CD4-positive, alpha-beta T cell treated with Interleukin-4 for 1 hour (primary cell): ENCODE measurements at regions not wholly inside any gene's neighbourhood (a gene's known extent, or its start where the extent isn't known, plus 50 kb on each side); places are given as distances from the start of the nearest gene placed in this dataset.
"Not testable (repeated sequence)": the region's sequence is repeated elsewhere in the genome, so short reads cannot be mapped to it uniquely, and the experiment has no call there.

Experiments
- DNase-seq, 2 donors: peaks; one replicate each; pipeline ENCODE4 v3.0.0-alpha.2; 2020 to 2022

GRCh38 chr2:193228276-193228675 is 1033.5 kb upstream of the TMEFF2 start:
- DNase-seq, result no peak

- DNase-seq, result no peak
These were observed 1027.7 kb upstream of the TMEFF2 start for GRCh38 chr2:193222454-193222853.

DNA sequence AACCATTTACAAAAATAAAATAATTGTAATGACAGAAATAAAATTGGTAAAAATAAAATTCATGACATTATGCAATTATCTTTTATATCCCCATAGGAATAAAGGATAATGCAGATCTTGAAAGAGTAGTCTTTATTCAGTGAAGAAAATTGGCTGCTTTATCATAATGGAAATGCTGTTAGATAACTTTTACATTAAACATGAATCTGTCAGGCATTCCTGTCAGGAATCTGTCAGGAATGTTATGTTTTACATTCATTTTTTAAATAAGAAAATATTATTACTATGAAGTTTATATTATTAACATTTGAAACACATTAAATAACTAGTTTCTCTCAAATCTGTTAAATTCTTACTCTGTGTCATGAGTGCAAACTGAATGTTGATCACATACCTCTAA is 1024.7 kb upstream of the TMEFF2 start:
- no peak for DNase-seq

DNA sequence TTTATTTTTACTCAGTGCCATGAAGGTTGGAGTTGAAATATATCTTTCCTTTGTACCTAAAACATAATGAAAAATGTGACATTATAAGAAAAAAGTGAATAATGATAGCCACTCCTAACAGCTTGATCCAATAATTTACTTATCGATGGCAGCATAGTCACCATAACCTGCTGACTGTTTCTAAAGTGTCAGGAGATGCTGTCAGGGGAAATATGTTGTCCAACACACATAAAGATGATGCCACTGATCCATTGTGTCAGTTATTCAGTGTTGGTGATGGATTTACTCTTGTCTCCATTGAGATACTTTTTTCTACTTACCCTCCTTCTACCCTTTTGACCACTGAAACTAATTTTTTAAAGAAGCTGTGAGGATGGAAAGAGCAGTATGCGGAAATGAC is 1006.9 kb upstream of the TMEFF2 start:
- no peak for DNase-seq

GRCh38 chr2:193199322-193199721 is 1004.6 kb upstream of the TMEFF2 start:
- DNase-seq, result no peak

DNA sequence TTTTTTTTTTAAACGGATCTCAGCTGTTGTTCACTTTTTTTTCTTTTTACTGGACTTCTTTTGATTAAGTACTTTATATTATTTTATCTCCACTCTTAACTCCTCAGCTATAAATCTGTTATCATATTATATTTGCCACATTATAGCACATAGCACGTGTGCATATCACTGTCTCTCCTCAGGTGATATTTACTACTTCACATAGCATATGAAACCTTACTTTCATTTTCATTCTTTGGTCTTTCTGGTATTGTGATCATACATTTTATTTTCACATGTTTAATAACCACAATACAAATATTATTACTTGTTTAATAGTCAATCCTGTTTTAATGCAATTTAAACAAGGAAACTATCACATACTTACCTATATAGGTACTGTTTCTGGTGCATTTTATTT is 993.1 kb upstream of the TMEFF2 start:
- no peak for DNase-seq

DNA sequence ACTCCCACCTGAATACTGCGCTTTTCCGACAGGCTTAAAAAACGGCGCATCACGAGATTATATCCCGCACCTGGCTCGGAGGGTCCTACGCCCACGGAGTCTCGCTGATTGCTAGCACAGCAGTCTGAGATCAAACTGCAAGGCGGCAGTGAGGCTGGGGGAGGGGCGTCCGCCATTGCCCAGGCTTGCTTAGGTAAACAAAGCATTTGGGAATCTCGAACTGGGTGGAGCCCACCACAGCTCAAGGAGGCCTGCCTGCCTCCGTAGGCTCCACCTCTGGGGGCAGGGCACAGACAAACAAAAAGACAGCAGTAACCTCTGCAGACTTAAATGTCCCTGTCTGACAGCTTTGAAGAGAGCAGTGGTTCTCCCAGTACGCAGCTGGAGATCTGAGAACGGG is 976.2 kb upstream of the TMEFF2 start:
- not testable (repeated sequence) for DNase-seq

DNA sequence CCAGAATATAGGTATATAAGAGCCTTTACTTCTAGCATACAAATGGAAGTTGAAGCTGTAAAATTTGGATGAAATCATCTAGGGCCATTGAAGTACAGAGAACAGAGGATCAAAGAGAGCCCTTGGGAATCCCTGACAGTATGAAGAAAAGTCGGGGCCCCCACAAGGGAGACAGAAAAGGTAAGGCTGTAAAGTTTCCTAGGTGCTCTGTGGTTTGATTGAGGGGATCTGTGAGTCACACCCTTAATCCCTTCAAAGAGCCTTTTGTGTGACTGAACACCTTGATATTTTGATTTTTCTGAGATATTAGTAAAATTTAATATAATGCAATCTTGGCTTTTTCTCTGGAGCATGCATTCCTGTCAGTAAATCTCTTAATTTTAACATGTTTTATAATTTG is 961.7 kb upstream of the TMEFF2 start:
- no peak for DNase-seq

DNA sequence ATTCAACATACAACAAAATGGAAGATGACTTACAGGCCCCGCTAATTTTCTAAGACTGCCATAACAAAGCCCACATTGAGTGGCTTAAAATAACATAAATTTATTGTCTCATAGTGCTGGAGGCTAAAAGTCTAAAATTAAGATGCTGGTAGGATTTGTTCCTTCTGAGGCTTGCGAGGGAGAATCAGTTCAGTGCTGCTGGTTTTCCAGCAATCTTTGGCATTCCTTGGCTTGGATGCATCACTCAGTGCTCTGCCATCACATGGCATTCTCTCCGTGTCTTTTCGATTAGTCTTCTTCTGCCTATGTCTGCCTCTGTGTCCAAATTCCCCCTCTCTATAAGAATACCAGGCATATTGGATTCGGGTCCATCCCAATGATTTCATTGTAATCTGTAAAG is 959.3 kb upstream of the TMEFF2 start:
- no peak for DNase-seq

- DNase-seq, result no peak
These were observed 958.8 kb upstream of the TMEFF2 start for GRCh38 chr2:193153576-193153975.

DNA sequence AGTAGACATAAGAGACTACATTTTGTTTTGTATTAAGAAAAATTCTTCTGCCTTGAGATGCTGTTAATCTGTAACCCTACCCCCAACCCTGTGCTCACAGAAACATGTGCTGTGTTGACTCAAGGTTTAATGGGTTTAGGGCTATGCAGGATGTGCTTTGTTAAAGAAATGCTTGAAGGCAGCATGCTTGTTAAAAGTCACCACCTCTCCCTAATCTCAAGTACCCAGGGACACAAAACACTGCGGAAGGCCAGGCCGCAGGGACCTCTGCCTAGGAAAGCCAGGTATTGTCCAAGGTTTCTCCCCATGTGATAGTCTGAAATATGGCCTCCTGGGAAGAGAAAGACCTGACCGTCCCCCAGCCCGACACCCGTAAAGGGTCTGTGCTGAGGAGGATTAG is 947.7 kb upstream of the TMEFF2 start:
- not testable (repeated sequence) for DNase-seq

- no peak for DNase-seq
These were observed 947.3 kb upstream of the TMEFF2 start for GRCh38 chr2:193141998-193142397.

- DNase-seq, result not testable (repeated sequence)
These were observed 946.2 kb upstream of the TMEFF2 start for GRCh38 chr2:193140895-193141294.

DNA sequence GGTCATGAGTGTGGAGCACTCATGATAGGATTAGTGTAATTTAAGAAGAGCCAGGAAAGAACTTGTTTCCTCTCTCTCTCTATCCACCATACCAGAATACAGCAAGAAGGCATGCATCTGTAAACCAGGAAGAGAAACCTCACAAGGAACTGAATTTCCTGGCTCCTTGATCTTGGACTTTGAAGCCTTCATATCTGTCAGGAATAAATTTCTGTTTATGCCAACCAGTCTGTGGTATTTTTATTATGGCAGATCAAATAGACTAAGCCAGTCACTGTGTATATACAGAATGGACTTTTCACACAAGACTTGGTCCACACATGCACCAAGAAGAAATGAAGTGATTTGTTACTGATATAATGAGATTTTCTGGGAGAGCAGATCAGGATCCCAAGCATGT is 930.1 kb upstream of the TMEFF2 start:
- DNase-seq, result no peak

DNA sequence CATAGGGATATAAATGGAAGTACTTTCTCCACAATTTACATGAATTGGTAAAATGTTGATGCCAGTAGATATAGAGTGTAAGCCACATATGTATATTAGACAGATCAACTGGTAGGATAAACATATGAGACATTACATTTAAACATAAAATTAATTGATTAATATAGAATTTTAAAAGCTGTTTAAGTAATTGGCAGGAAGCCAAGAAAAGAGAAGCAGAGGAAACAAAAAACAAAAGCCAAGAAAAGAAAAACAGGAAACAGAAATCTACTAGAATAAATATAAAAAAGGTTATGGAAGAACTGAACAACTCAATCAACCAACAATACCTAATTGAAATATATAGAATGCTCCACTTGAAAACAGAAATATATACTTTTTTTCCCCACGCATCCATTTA is 920.1 kb upstream of the TMEFF2 start:
- no peak for DNase-seq

DNA sequence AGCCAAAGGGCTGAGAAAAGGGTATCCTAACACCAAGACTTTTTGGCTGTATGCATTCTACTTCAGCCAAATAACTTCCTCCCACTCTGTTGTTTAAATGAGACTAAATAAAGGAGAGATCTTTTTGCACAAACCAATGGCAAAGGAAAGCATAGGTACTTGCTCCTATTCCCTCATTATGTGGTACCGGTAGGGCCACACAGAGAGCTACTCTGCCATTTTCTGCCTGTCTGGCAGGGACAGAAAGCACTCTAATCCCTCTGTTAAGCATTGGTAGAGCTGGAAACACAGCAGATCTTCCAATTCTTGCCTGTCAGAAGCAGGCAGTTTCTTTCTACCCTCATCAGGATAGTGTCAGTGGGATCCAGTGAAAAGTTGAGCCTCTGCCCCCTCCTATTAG is 918.3 kb upstream of the TMEFF2 start:
- DNase-seq, result no peak

DNA sequence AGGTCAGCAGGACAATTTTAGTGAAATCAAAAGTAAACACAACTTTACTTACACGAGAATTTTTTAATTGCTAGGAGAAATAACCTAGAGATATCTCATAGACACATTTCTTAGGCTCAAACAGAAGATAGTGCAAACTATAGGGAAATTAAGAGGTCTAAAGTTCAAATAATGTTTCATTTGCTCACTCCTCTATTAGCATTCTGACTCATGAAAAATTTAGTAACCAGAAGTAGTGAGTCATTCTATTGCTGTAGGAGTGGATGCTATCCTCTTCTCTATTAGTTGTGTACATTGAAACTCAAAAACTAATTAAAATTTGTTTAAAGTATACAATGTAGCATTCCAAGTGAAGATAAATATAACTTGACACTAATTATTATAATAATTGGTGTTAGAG is 908.3 kb upstream of the TMEFF2 start:
- no peak for DNase-seq

- no peak for DNase-seq
These were observed 906.9 kb upstream of the TMEFF2 start for GRCh38 chr2:193101591-193101990.

- no peak for DNase-seq
These were observed 893.3 kb upstream of the TMEFF2 start for GRCh38 chr2:193088026-193088425.

- DNase-seq, result no peak
These were observed 882.3 kb upstream of the TMEFF2 start for GRCh38 chr2:193076995-193077394.

DNA sequence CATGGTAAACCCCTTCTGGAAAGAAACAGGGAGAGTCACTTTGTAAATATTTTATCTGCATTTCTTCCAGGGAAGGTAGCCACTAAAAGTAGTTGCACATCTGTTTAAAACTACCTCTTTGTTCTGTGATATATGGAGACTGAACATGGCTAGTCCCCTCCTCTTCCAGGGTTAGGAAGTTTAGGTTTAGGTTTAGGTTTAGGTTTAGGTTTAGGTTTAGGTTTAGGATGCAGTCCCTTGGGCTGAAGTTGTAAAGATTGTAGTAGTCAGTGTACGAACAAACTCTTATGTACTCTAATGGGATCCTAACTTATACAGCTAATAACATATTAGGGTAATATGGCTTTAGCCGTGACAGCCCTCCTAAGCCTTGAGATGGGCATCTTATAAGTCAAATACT is 880.2 kb upstream of the TMEFF2 start:
- DNase-seq, result no peak

DNA sequence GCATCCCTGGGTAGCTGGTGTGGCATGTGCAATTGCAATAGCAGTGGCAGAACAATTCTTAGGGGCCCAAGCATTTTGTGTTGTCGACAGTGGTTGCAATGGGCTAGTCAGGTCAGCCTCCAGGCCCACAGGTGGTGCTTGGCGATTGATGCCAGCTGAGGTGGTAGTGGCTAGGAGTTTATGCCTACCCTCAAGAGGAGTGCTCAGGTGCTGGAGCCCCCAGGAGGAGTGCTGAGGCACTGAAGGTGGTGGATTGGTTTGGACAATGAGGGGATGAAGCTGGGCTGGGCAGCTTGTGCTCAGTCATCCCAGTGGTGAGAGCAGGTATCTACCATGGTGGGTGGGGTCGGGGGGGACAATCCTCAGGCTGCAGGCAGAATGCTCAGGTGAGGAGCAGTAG is 877.9 kb upstream of the TMEFF2 start:
- DNase-seq, result no peak

GRCh38 chr2:193025556-193025955 is 830.8 kb upstream of the TMEFF2 start:
- DNase-seq, result not testable (repeated sequence)

GRCh38 chr2:193024791-193025190 is 830.1 kb upstream of the TMEFF2 start:
- no peak for DNase-seq

DNA sequence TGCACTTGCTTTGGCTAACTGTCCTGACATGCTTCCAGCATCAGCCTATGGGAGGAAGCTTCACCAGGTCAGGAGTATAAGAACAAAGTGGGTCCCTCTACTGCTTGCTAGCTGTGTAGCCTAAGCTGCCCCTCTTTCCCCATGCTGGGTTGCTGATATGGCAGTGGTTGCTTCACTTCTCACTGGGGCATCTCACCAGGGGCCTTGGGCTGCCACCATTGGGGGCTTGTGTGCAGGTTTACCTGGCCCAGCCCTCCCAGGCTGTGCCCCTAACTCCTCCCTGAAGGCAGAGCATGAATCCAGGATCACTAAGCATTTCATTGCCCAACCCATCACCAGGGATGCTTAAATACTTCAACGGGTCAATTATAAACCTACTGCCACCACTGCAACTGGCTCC is 817.1 kb upstream of the TMEFF2 start:
- DNase-seq, result no peak

DNA sequence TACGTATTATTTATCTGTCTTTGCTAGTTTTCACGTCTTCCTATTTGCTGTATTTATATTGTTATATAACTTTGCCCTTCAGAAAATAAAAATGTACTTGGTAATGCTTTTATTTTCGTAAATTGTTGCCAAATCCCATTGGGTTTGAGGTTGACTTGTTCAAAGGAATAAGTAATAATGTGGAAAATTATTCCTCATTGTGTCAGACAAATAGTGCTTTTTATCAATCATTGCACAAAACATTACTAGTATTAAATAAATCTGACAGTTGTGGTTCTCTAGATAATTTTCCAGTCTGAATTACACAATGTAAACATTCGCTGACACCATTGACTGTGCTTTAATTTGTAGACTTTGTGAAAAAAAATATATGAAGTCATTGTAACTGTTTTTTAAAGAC is 798.3 kb upstream of the TMEFF2 start:
- no peak for DNase-seq
